HepG2 (cell line): ENCODE measurements at regions not wholly inside any gene's neighbourhood (a gene's known extent, or its start where the extent isn't known, plus 50 kb on each side); places are given as distances from the start of the nearest gene placed in this dataset.

ENCODE experiments used
- ATAC-seq: fragments of 200-7000 bp; cut with Tn5 transposase; 3 replicates; pipeline ENCODE4 v1.9.1; 2020; ENCODE audit warnings: mild to moderate bottlenecking, moderate library complexity
- BruUV-seq: library from RNA; stranded (reverse); fragments of 400-500 nt; replicated peaks from 2 replicates; lab custom pipeline; 2021; lab: Mats Ljungman, UMichigan
- CTCF ChIA-PET: fragments of 300-600 bp; formaldehyde crosslinking; extraction: SDS; loops from one replicate; lab custom pipeline; 2021; ENCODE audit warnings: low total read pairs, inconsistent platforms, low intra/inter-chr PET ratio; lab: Yijun Ruan, JAX
- POLR2A ChIA-PET: fragments of 350-600 bp; sonication (Branson Sonifier 250); formaldehyde crosslinking; loops from one replicate; lab custom pipeline; 2020; ENCODE audit warnings: antibody characterized with exemption, inconsistent platforms; lab: Yijun Ruan, JAX
- DNase-seq: peaks from one replicate; pipeline ENCODE4 v3.0.0-alpha.2; 2015; ENCODE audit warnings: low spot score
- FAIRE-seq: peaks from 3 replicates; lab custom pipeline; 2011; peaks lifted over from hg19 to GRCh38; lab: Jason Lieb, UNC
- H2AFZ ChIP-seq: one replicate; pipeline ENCODE4 v1.6.1; 2011; ENCODE audit warnings: low read length, inconsistent platforms
- H3K27ac ChIP-seq: fragments of 300-600 bp; 3 replicates; pipeline ENCODE4 v1.8.0; 2011; ENCODE audit warnings: mixed run types, mild to moderate bottlenecking, mixed read lengths, low read length, inconsistent platforms; ENCODE audit not compliant: insufficient read depth; ENCODE audit errors: extremely low read length
- H3K27me3 ChIP-seq, 2 experiments: fragments of 200-600 bp in 1 of 2; 2 replicates in 1 of 2; 3 replicates in 1 of 2; pipeline versions ENCODE4 v1.6.0 to v1.8.0; 2011; ENCODE audit warnings: low read length in 2 of 2, mild to moderate bottlenecking in 2 of 2, moderate library complexity in 2 of 2, inconsistent platforms in 1 of 2; ENCODE audit not compliant: insufficient read depth in 2 of 2, control insufficient read depth in 1 of 2
- H3K36me3 ChIP-seq, 2 experiments: fragments of 200-600 bp in 1 of 2; replicated peaks in 1 of 2; 2 replicates in 1 of 2; 3 replicates in 1 of 2; pipeline versions ENCODE4 v1.5.1 to v1.8.0; 2011; ENCODE audit warnings: low read length in 2 of 2, inconsistent platforms in 1 of 2; ENCODE audit not compliant: insufficient read depth in 2 of 2, control insufficient read depth in 1 of 2
- H3K4me1 ChIP-seq: 2 replicates; pipeline ENCODE4 v1.5.1; 2012; ENCODE audit warnings: low read length, inconsistent platforms; ENCODE audit not compliant: insufficient read depth
- H3K4me2 ChIP-seq: 2 replicates; pipeline ENCODE4 v1.6.0; 2011; ENCODE audit warnings: low read depth, low read length, inconsistent platforms
- H3K4me3 ChIP-seq, 3 experiments: fragments of 200-600 bp in 1 of 3; sonication (generic), shearing (Covaris generic) in 1 of 3; replicated peaks in 1 of 3; 2 replicates each; pipeline ENCODE4 v1.5.1; 2011 to 2016; ENCODE audit warnings: low read length in 3 of 3, inconsistent platforms in 2 of 3, low read depth in 2 of 3, mild to moderate bottlenecking in 2 of 3, control low read depth in 1 of 3, mixed read lengths in 1 of 3; ENCODE audit not compliant: insufficient read depth in 1 of 3
- H3K79me2 ChIP-seq: one replicate; pipeline ENCODE4 v1.6.1; 2011; ENCODE audit warnings: low read length, inconsistent platforms; ENCODE audit not compliant: insufficient read depth
- H3K9ac ChIP-seq: 2 replicates; pipeline ENCODE4 v1.6.0; 2011; ENCODE audit warnings: mild to moderate bottlenecking, low read depth, low read length, inconsistent platforms; ENCODE audit not compliant: insufficient read depth
- H3K9me3 ChIP-seq: 2 replicates; pipeline ENCODE4 v1.5.1; 2012; ENCODE audit warnings: mild to moderate bottlenecking, low read length
- H4K20me1 ChIP-seq: 2 replicates; pipeline ENCODE4 v1.6.0; 2011; ENCODE audit warnings: inconsistent platforms, mild to moderate bottlenecking, low read length, moderate library complexity; ENCODE audit not compliant: insufficient read depth
- DPF2 ChIP-seq: sonication (generic); formaldehyde crosslinking; IDR thresholded peaks from 2 replicates; pipeline ENCODE4 v1.4.0; 2020; ENCODE audit warnings: mild to moderate bottlenecking, low read depth, missing genetic modification reagents, borderline replicate concordance
- EED ChIP-seq: sonication (generic); formaldehyde crosslinking; IDR thresholded peaks from 2 replicates; pipeline ENCODE4 v1.5.0; 2020; ENCODE audit warnings: mild to moderate bottlenecking, missing genetic modification reagents
- ELF3 ChIP-seq: IDR thresholded peaks from 2 replicates; pipeline ENCODE4 v1.6.1; 2016; ENCODE audit warnings: missing genetic modification reagents, missing compliant biosample characterization
- GLI4 ChIP-seq: sonication (generic); formaldehyde crosslinking; IDR thresholded peaks from 2 replicates; pipeline ENCODE4 v1.5.1; 2020; ENCODE audit warnings: missing genetic modification reagents, mild to moderate bottlenecking, moderate library complexity, borderline replicate concordance
- HHEX ChIP-seq: IDR thresholded peaks from 2 replicates; pipeline ENCODE4 v1.6.1; 2016; ENCODE audit warnings: control low read depth
- JUN ChIP-seq: sonication (generic); formaldehyde crosslinking; IDR thresholded peaks from 2 replicates; pipeline ENCODE4 v1.4.0; 2020; ENCODE audit warnings: mild to moderate bottlenecking, missing genetic modification reagents
- NCOA1 ChIP-seq: sonication (generic); formaldehyde crosslinking; IDR thresholded peaks from 2 replicates; pipeline ENCODE4 v1.9.0; 2021; ENCODE audit warnings: missing genetic modification reagents
- RXRA ChIP-seq: sonication (generic); formaldehyde crosslinking; IDR thresholded peaks from 2 replicates; pipeline ENCODE4 v1.5.1; 2020; ENCODE audit warnings: missing genetic modification reagents
- TBX3 ChIP-seq: fragments of 450-650 bp; IDR thresholded peaks from 2 replicates; pipeline ENCODE4 v1.6.1; 2017; ENCODE audit warnings: antibody characterized with exemption, mild to moderate bottlenecking, inconsistent platforms, borderline replicate concordance
- TEAD2 ChIP-seq: sonication (generic); formaldehyde crosslinking; IDR thresholded peaks from 2 replicates; pipeline ENCODE4 v1.9.0; 2021; ENCODE audit warnings: missing genetic modification reagents
- TFE3 ChIP-seq: IDR thresholded peaks from 2 replicates; pipeline ENCODE4 v1.6.1; 2016
- THYN1 ChIP-seq: sonication (generic); formaldehyde crosslinking; IDR thresholded peaks from 2 replicates; pipeline ENCODE4 v1.8.1; 2023; ENCODE audit warnings: low read depth, mild to moderate bottlenecking, moderate library complexity, missing genetic modification reagents, borderline replicate concordance
- ZNF24 ChIP-seq: fragments of 450-650 bp; IDR thresholded peaks from 2 replicates; pipeline ENCODE4 v1.6.1; 2017; ENCODE audit warnings: antibody characterized with exemption, mild to moderate bottlenecking
- ZNF460 ChIP-seq: sonication (generic); formaldehyde crosslinking; IDR thresholded peaks from 2 replicates; pipeline ENCODE4 v1.5.1; 2020; ENCODE audit warnings: missing genetic modification reagents, mild to moderate bottlenecking, borderline replicate concordance
- ZNF513 ChIP-seq: sonication (generic); formaldehyde crosslinking; conservative IDR thresholded peaks from 2 replicates; pipeline ENCODE4 v1.5.0; 2020; ENCODE audit warnings: missing genetic modification reagents
- WGBS: methylation state at CpG from one replicate; pipeline ENCODE4 v1.1.6; 2017; ENCODE audit warnings: low lambda C conversion rate; 5-methylcytosine and 5-hydroxymethylcytosine counted together
- in situ Hi-C: cut with HindIII; loops from 2 replicates; pipeline ENCODE4 v1.10.0; 2017; ENCODE audit warnings: low pct_unique_long_range_greater_than_20kb; ENCODE audit not compliant: extremely low pct_ligation_motif_present
- intact Hi-C: fragments of 100-400 bp; cut with micrococcal nuclease; formaldehyde crosslinking; loops from one replicate; pipeline ENCODE4 v1.10.0; 2022; ENCODE audit not compliant: unreplicated experiment
- TF ChIP-seq, protein P1 (sequence below): sonication (generic); formaldehyde crosslinking; IDR thresholded peaks from 2 replicates; pipeline ENCODE4 v1.4.0; 2020; ENCODE audit warnings: mild to moderate bottlenecking, missing genetic modification reagents

DNA sequence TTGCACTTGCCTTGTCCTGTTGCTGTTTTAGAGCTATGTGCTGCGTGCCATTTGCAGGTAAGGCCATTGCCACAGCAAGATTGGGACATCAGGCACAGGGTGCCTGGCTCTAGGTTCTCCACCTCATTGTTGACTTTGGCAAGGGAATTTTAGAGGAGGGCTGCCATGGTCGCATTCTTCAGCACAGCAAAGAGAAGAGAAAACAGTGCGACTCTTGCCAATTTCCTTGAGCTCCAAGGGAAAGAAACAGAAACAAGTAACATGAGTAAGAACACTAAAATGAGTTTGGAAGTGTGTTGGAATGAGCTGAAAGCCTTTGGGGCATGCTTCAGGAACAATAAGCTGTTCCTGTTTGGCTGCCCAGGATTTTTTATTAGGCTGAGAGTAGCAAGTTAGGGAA is 188.1 kb upstream of the IL12B start:
- POLR2A ChIA-PET = no interaction called here
- H4K20me1 ChIP-seq = no peaks in the 10 kb centered on the region
- no peak overlapping the region for H3K4me3 ChIP-seq
- H3K9ac ChIP-seq = no peak overlapping the region
- FAIRE-seq (no peak), ATAC-seq (no peak)
- intact Hi-C loops = loop anchor here (10.0 kb wide), 1 partner anchor 396 kb away; the partner anchor contains the start of gene ADRA1B
- H3K36me3 ChIP-seq = no peaks in the 10 kb centered on the region
- TF ChIP-seq GLI4 (CRISPR knock-in tag) (no peak), NCOA1 (CRISPR knock-in tag) (no peak), ELF3 (CRISPR knock-in tag) (no peak), TBX3 (no peak), HHEX (CRISPR knock-in tag) (no peak), TFE3 (CRISPR knock-in tag) (no peak), ZNF460 (CRISPR knock-in tag) (no peak), RXRA (CRISPR knock-in tag) (no peak)
- TF ChIP-seq, all 625 proteins: peak for 0
- Histone ChIP-seq H2AFZ (no peak overlapping the region), H3K4me2 (no peak overlapping the region), H3K9me3 (no peaks in the 10 kb centered on the region), H3K27me3 (peaks cover 1 to 15% of the 10 kb centered on the region in 2 experiments; a peak in 3 of 5 replicates), H3K27ac (no peak overlapping the region), H3K79me2 (no peaks in the 10 kb centered on the region), H3K4me1 (no peaks in the 10 kb centered on the region)
- 0% methylated on average over 3 of the region's 3 CpGs for WGBS
- no TSS peak for BruUV-seq
- CTCF ChIA-PET = no interaction called here
- in situ Hi-C loops = no loop called here
- DNase-seq = no peak

GRCh38 chr5:159519365-159519764 is 189.1 kb upstream of the IL12B start:
- Histone ChIP-seq H3K4me2 (no peak overlapping the region), H2AFZ (no peak overlapping the region), H3K9me3 (no peaks in the 10 kb centered on the region), H4K20me1 (no peaks in the 10 kb centered on the region), H3K9ac (no peak overlapping the region), H3K27me3 (peaks cover 1 to 15% of the 10 kb centered on the region in 2 experiments; a peak in 3 of 5 replicates), H3K27ac (no peak overlapping the region), H3K79me2 (no peaks in the 10 kb centered on the region), H3K4me1 (no peaks in the 10 kb centered on the region), H3K4me3 (no peak overlapping the region), H3K36me3 (no peaks in the 10 kb centered on the region)
- DNase-seq (no peak), ATAC-seq (no peak), FAIRE-seq (no peak)
- intact Hi-C loops = loop anchor here (10.0 kb wide), 1 partner anchor 395 kb away; the partner anchor contains the start of gene ADRA1B
- ChIA-PET CTCF (no interaction called here), POLR2A (no interaction called here)
- in situ Hi-C loops = no loop called here
- no TSS peak for BruUV-seq
- WGBS = 0% methylated on average over 5 of the region's 7 CpGs
- TF ChIP-seq JUN (CRISPR knock-in tag) (no peak), DPF2 (no peak), THYN1 (CRISPR knock-in tag) (no peak), ZNF24 (no peak), ZNF513 (no peak), EED (CRISPR knock-in tag) (no peak), TEAD2 (CRISPR knock-in tag) (no peak)
- TF ChIP-seq, protein P1, sequence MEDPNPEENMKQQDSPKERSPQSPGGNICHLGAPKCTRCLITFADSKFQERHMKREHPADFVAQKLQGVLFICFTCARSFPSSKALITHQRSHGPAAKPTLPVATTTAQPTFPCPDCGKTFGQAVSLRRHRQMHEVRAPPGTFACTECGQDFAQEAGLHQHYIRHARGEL (CRISPR knock-in tag) = no peak
